OCI-M2 (cell line): ENCODE measurements at regions not wholly inside any gene's neighbourhood (a gene's known extent, or its start where the extent isn't known, plus 50 kb on each side); places are given as distances from the start of the nearest gene placed in this dataset.
"Not testable (repeated sequence)": the region's sequence is repeated elsewhere in the genome, so short reads cannot be mapped to it uniquely, and the experiment has no call there.

ENCODE experiments used
- DNase-seq: peaks from one replicate; lab custom pipeline; 2025; ENCODE audit not compliant: unreplicated experiment; lab: John Stamatoyannopoulos, UW

- DNase-seq = no peak
Measured at GRCh38 chr13:61592489-61592888, 176.8 kb upstream of the PCDH20 start.

GRCh38 chr13:61575973-61576372 is 160.3 kb upstream of the PCDH20 start:
- DNase-seq = no peak

GRCh38 chr13:61563645-61564044 is 148.0 kb upstream of the PCDH20 start:
- no peak for DNase-seq

- no peak for DNase-seq
Measured at GRCh38 chr13:61546911-61547310, 131.3 kb upstream of the PCDH20 start.

GRCh38 chr13:61546413-61546812 is 130.8 kb upstream of the PCDH20 start:
- DNase-seq = no peak

- DNase-seq = no peak
Measured at GRCh38 chr13:61536433-61536832, 120.8 kb upstream of the PCDH20 start.

GRCh38 chr13:61531383-61532065 is 115.9 kb upstream of the PCDH20 start:
- DNase-seq = no peak

GRCh38 chr13:61519214-61519613 is 103.6 kb upstream of the PCDH20 start:
- DNase-seq = not testable (repeated sequence)

GRCh38 chr13:61508936-61509335 is 93.3 kb upstream of the PCDH20 start:
- no peak for DNase-seq

- no peak for DNase-seq
Measured at GRCh38 chr13:61500176-61500575, 84.5 kb upstream of the PCDH20 start.

GRCh38 chr13:61495648-61496047 is 80.0 kb upstream of the PCDH20 start:
- DNase-seq = no peak

- not testable (repeated sequence) for DNase-seq
Measured at GRCh38 chr13:61493556-61493955, 77.9 kb upstream of the PCDH20 start.

GRCh38 chr13:61486496-61486895 is 70.8 kb upstream of the PCDH20 start:
- no peak for DNase-seq

GRCh38 chr13:61485128-61485765 is 69.6 kb upstream of the PCDH20 start:
- DNase-seq = no peak

- DNase-seq = no peak
Measured at GRCh38 chr13:61477619-61478018, 62.0 kb upstream of the PCDH20 start.

- no peak for DNase-seq
Measured at GRCh38 chr13:61470786-61471185, 55.1 kb upstream of the PCDH20 start.

- DNase-seq = no peak
Measured at GRCh38 chr13:61466280-61466679, 50.6 kb upstream of the PCDH20 start.
